HL-60/S4 (cell line): ENCODE measurements at regions not wholly inside any gene's neighbourhood (a gene's known extent, or its start where the extent isn't known, plus 50 kb on each side); places are given as distances from the start of the nearest gene placed in this dataset.
"Not testable (repeated sequence)": the region's sequence is repeated elsewhere in the genome, so short reads cannot be mapped to it uniquely, and the experiment has no call there.

Experiments
- in situ Hi-C: fragments of 300-500 bp; cut with MboI; formaldehyde crosslinking; loops from 2 replicates; pipeline ENCODE4 v1.14.3; 2022; ENCODE audit warnings: low sequenced_read_pairs

DNA sequence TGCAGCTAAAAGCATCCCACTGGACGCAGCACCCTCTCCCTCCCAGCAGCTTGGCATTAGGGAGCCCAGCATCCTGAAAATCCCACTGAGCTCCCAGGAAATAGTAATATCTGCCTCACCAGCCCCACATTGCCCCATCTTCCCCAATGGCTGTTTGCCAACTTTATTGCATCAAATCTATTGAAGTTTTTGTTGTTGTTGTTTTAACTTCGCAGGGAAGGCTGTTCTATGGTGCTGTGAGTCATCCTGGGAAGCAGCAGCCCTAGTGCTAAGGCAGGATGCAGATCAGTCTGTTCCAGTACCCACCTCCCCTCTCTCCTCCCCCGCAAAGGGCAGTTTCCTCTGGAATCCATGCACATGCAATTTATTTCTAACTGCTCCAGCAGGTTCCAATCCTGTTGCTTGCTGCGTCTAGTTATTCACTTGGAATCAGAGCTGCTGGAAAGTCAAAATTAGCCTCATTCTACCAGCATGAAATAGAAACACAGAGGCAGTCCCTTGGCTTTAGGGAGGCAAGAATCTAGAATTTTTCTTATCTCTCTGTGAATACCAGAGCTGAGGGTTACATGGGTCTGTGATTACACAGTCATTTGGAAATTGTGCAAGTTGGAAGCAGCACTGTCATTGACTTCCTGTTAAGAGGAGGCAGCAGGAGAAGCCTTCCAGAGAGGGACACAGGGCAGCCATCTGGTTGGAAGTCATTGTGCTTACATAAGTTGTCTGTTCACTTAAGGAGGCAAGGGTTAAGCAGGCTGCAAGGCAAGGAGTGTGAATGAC lies 115.9 kb upstream of the CACUL1 start:
- in situ Hi-C loops = no loop called here

DNA sequence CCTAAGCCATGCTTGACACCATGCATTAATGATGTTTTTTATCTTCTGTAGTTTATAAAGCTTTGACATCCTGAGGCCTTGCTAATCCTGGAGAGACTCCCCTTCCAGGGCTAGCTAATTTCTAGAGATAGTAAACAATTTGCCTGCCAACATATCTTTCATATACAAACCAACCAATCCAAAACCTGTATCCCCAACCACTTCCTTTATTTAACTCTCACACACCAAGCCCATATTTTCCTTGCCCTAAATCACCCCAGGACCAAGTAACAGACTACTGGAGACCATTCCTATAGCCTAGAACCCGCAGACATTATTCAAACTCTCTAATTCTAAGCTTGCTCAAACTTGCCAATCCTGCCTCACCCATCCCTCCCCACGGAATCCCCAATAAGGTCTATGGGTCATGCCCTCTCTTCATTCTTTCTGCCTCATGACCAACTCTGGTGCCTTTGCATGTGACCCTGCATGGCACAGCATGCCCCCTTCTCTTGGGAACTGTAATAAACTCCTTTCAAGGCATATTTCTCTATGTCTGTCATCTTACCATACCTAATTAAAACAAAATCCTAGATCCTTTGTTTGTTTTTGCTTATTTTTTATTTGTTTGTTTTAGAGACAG lies 116.6 kb upstream of the CACUL1 start:
- in situ Hi-C loops = no loop called here

DNA sequence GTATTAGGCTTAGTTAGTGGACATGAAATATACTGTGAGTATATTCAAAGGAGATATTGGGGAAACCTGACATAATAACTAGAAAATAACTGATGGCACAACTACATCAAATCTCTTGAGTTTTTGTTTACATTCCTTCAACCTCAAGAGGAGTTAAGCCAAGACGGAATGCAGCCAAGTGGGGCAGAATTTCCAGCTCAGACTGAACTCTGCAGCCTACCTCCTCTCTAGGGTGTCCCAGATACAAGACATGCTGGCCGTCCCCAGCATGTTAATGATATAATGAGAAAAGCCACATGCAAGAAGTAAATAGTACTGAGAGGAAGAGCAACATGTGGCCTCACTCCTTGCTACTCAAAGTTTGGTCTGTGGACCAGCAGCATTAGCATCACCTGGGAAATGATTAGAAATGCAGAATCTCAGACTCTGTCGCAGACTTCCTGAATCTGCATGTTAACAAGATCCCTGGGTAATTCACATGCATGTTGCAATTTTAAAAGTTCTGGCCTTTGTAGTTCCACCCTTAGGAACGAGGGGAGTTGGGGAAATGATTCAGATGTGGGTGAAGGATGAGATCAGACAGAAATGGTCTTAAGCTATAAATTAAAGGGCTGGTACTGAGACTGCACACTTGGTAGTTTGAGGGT lies 118.4 kb upstream of the CACUL1 start:
- in situ Hi-C loops = no loop called here

DNA sequence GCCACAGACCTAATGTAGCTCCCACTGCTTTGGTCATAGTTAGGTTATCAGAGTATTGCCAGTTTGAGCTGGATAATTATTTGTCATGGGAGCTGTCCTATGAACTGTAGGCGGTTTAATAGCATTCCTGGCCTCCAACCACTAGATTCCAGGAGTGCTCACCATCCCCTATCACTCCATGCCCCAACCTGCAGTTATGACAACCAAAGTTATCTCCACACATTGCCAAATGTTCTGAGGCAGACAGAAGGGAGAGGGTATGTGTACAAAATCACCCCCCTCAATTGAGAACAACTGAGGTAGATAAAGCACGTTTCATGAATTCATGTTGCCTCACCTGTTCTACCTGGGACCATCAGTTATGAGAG lies 119.0 kb upstream of the CACUL1 start:
- in situ Hi-C loops = no loop called here

DNA sequence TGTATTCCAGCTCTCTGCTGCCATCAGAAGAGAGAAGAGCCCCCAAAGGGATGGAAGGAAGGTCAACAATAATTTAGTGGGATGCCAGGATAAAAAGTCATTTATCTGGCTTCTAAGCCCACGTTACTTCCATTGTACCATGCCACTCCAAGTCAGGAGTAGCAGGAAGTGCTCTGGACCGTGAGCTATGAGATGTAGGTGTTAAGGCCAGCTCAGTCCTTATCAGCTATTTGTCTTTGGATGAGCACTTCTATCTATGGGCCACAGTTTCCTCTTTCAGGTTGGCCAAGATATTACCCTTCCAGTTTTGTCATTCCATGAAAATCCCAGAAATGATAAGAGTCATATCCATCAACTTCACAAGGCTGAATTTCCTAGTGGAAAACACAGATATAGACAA lies 119.4 kb upstream of the CACUL1 start:
- in situ Hi-C loops = no loop called here

DNA sequence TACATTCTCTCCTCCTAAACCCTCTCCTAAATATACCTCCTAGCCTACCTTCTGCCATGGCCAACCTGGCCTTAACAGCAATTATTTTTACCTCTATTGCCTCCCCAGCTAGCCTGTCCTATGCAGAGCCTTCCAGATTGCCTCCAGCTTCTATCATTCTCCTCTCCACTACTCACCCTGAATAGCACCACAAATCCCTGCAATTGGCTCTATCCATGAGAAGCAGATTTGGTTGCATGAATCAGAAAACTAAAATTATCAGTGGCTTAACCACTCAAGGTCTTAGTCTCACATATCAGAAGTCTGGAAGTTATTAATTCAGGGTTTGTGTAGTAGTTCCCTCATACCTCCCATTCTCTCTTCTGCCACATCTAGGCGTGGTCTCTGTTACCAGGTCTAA lies 120.3 kb upstream of the CACUL1 start:
- in situ Hi-C loops = no loop called here

DNA sequence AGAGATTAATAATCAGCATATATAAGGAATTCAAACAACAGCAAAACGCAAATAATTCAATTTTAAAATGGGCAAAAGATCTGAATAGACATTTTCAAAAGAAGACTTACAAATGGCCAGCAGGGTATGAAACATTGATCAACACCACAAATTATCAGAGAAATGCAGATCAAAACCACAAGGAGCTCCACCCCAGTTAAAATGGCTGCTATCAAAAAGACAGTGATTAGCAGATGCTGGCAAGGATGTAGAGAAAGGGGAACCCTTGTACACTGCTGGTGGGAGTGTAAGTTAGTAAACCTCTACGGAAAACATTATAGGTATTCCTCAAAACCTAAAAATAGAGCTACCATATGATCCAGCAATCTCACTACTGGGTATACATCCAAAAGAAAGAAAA lies 128.0 kb upstream of the CACUL1 start:
- in situ Hi-C loops = no loop called here

- in situ Hi-C loops = no loop called here
Measured at GRCh38 chr10:118892255-118892654, 137.3 kb upstream of the NANOS1 start.

GRCh38 chr10:118894891-118895290 lies 134.6 kb upstream of the NANOS1 start:
- in situ Hi-C loops = not testable (repeated sequence)

DNA sequence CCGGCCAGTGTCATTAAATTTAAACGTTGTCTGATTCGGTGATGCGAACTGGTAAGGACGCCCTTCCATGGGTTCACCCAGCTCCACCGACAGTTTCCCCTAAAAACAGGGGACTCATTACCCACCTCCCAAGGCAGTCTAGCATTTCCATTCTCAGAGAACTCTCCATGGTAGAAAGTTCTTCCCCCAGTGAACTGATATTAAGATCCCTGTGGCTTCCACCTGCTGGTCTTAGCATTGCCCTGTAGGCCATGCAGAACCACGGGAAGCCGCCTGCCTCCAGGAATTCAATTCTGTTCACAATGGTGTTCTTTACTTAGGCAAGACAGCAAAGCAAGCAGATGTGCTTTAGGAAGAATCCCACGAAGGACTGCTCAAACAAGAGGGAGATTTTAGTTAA lies 128.9 kb upstream of the NANOS1 start:
- in situ Hi-C loops = no loop called here

DNA sequence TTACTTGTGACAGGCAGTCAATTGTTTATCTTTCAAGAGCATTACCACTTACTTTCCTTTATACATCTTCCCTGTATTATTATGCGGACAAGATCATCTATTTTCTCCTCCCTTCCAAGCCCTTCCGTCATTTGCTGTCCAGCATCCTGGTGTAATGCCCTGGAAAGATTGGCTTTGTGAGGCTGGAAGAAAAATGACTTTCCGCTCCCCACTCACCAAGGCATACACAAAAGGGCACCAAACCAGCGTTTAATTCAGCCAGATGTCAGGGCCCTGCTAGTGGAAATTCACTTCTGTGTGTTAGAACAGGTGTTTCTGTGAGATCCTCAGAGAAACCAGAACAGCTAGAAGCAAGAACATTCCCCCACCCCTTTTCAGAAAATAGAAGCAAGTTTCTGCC lies 128.1 kb upstream of the NANOS1 start:
- in situ Hi-C loops = no loop called here

DNA sequence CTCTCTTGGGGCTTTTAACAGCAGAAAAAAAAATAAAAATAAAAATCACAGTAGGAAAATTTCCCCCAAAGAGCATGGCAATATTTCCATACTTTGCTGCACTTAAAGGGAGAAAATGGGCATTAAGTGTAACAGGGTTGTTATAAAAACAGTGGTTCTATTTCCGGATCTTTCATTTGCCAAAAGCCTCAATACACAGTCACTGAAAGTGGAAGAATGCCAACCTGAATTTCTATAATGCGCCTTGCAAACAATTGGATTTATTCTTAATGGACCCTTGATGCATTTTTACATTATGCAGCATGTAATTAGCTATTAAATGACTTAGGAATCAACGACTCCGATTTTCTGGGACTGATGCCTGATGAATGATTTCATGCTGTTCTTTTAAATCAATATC lies 127.6 kb upstream of the NANOS1 start:
- in situ Hi-C loops = no loop called here

DNA sequence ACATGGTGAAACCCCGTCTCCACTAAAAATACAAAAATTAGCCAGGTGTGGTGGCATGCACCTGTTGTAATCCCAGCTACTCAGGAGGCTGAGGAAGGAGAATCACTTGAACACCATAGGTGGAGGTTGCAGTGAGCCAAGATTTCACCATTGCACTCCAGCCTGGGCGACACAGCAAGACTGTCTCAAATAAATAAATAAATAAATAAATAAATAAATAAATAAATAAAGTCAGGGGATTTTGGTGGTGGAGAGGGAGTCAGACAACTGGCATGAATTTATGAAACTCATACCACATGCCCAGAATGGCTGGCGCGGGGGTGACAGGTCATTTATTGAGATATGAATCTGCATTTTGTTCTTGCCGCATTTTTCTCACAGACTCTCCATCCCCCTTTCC lies 126.9 kb upstream of the NANOS1 start:
- in situ Hi-C loops = not testable (repeated sequence)

DNA sequence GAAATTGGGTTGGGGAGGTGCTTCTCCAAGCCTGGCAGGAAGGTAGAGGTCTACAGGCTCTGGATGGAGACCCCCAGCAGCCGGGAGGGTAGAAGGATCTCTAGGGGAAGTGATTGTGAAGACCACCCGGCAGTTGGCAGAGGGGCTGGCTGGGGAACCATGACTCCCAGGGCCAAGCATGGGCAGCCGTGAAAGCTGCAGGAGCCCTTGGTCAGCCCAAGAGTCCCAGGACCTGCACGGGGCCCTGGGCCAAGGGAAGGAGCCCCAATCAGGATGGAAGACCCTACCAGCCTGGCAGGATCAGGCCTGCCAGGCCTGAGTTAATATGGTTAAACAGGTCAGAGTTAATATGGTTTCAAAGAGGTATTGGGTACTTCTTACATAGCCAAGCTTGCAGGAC lies 126.3 kb upstream of the NANOS1 start:
- in situ Hi-C loops = no loop called here

- in situ Hi-C loops = no loop called here
Measured at GRCh38 chr10:118903691-118904090, 125.8 kb upstream of the NANOS1 start.

DNA sequence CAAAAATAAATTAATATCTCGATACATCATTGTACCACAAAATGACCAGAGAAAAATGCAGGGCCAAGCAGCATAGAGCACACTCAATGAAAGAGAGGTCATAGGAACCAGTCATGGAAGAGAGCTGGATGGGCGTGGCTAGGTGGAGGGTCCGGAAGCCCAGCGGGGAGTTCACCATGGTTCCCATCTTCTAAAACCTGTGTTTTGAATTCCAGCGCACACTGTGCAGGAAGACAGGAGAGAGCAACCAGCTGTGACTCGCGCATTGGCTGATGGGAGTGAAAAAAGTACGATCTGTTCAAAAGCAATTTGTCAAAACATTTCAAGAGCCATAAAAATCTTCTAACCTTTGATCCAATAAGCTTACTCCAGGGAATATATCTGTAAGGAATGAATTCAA lies 125.2 kb upstream of the NANOS1 start:
- in situ Hi-C loops = no loop called here

DNA sequence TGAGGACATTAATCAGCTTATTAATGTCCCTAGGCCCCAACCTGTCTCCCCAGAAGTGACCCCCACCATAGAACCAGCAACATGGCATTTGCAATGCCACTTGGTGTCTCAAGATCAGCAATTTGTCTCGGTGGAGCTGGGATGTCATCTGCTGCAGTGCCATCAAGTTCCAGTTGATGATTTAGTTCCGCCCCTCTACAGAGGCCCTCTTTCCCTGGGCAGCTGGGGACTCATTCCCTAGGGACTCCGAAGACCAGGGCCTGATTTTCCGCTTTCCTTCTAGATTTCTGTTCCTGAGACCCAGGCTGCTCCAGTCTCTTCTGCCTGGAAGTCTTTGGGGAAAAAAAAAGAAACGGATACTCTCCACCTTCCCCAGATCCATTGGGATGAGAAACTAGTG lies 122.5 kb upstream of the NANOS1 start:
- in situ Hi-C loops = no loop called here

DNA sequence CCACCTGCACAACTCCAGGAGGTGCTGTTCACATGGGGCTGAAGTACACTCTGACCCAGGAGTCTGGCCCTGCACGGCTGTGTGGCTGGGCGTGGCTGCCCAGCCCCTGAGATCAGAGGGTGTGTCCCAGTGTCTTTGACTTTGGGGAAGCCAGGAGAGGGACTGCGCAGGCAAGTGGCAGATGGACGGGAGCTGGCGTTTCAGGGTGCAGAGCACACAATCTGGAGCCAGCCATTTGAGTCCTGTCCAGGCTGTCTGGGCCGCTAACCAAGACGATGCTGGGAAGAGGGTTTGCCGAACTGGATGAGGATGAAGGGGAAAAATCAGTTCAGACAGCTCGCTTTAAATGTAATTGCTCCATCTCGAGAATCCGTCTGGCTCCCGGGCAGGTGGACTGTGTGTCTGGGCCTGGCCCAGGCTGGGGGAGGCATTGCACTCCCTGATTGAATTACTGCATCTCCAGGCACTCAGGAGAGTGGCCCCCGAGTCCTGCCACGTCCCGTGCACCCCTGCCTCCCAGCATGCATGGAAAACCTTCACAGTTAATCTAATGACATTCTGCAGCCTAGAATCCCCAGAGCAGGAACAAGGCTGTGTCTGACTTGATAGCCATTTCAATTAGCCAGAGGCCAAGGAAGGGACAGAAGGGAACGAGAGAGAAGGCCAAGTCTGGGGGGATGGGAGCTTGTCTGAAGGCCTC lies 120.8 kb upstream of the NANOS1 start:
- in situ Hi-C loops = no loop called here

DNA sequence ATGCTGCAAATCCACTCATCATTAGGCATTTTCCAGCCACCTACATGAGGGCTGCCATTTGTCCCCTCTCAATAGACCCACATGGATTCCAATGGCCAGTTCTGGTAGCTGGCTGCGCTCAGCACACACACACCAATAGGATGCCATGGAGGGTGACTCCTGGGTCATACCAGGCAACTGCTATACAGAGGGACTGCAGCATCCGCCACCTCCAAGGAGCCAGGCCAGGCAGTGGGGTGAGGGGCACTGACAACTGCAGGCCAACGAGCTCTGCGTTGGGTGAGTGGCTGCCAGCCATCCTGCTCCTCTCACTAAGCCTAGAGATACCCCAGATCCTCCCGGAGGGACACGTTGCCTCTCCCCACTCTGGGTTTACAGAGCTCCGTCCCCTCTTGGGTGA lies 118.8 kb upstream of the NANOS1 start:
- in situ Hi-C loops = no loop called here

DNA sequence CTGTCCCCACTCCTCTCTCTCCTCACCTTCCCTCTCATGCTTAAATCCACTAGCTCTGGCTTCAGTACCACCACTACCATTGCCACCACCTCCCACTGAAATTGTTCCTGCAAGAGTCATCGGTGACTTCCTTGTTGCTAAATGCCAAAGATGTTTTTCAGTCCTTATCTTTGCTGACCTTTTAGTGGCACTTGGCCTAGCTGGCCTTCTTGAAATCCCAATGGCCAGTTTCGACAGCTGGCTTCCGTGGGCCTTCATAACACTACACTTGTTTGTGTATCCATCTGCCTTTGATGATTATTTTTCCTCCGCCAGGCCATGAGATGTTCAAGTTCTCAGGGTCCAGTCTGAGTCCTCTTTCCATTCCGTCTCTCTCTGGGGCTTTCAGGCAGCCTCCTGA lies 118.2 kb upstream of the NANOS1 start:
- in situ Hi-C loops = no loop called here

- in situ Hi-C loops = no loop called here
Measured at GRCh38 chr10:118912961-118913600, 116.4 kb upstream of the NANOS1 start.
